ENCODE measurements at regions not wholly inside any gene's neighbourhood (a gene's known extent, or its start where the extent isn't known, plus 50 kb on each side); places are given as distances from the start of the nearest gene placed in this dataset.
"Not testable (repeated sequence)": the region's sequence is repeated elsewhere in the genome, so short reads cannot be mapped to it uniquely, and the experiment has no call there.

GRCh38 chr1:14160781-14161180 lies 437.7 kb upstream of the KAZN start:
- Histone ChIP-seq H3K27me3 (ENCODE audit: control insufficient read depth in 2 of 2, insufficient read depth in 2 of 2, low read length in 2 of 2) (peaks cover 0 to 2% of the 10 kb centered on the region in 2 donors), H3K9me3 (ENCODE audit: control insufficient read depth in 2 of 3, low read length in 3 of 3) (peaks cover 0 to 6% (median 0%) of the 10 kb centered on the region in 3 experiments), H3K4me1 (ENCODE audit: control insufficient read depth in 2 of 2, insufficient read depth in 2 of 2, low read length in 2 of 2) (no peaks in the 10 kb centered on the region), H3K4me3 (ENCODE audit: low read length) (no peak overlapping the region), H3K27ac (ENCODE audit: low read depth, low read length) (no peak overlapping the region), H3K36me3 (ENCODE audit: control insufficient read depth in 2 of 3, insufficient read depth in 3 of 3, low read length in 3 of 3) (no peaks in the 10 kb centered on the region)
- DNase-seq (no peak), ATAC-seq (no peak)
- Mint-ChIP-seq H3K36me3 (peaks cover 0 to 9% (median 0%) of the 10 kb centered on the region in 5 donors), H3K27ac (no peak overlapping the region), H3K4me1 (no peaks in the 10 kb centered on the region), H3K4me3 (no peak overlapping the region), H3K27me3 (peaks cover 0 to 38% (median 6%) of the 10 kb centered on the region in 5 donors), H3K9me3 (peaks cover 5 to 46% (median 18%) of the 10 kb centered on the region in 11 donors)
- POLR2A ChIA-PET: no interaction called here
- intact Hi-C loops (cut with micrococcal nuclease): no loop called here
- CTCF ChIA-PET: no interaction called here

DNA sequence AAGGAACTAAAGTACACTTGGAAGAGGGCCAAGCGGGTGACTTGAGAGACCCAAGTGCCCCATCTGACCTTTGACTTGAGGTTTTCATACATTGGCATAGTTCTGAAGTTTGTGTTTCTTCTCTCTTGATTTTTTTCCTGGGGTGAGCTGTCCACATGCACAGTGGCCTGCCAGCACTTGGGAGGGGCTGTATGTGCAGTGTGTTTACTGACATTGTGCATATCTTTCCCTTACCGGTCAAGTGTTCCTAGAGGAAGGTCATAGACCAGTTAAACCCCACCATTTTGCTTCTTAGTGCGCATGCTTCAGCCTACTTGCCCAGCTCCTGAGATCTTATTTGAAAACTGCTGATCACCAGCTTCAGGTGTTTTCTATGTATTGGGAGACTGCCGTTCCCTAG lies 435.2 kb upstream of the KAZN start:
- H3K36me3 ChIP-seq (ENCODE audit: control insufficient read depth in 2 of 3, insufficient read depth in 3 of 3, low read length in 3 of 3): no peaks in the 10 kb centered on the region
- Mint-ChIP-seq H3K4me3 (no peak overlapping the region), H3K4me1 (no peaks in the 10 kb centered on the region), H3K27me3 (peaks cover 0 to 44% (median 16%) of the 10 kb centered on the region in 5 donors), H3K9me3 (peaks cover 2 to 23% (median 9%) of the 10 kb centered on the region in 11 donors), H3K27ac (no peak overlapping the region), H3K36me3 (peaks cover 0 to 6% (median 0%) of the 10 kb centered on the region in 5 donors)
- H3K4me3 ChIP-seq (ENCODE audit: low read length): no peak overlapping the region
- H3K27me3 ChIP-seq (ENCODE audit: control insufficient read depth in 2 of 2, insufficient read depth in 2 of 2, low read length in 2 of 2): peaks cover 0 to 2% of the 10 kb centered on the region in 2 donors
- no peak for ATAC-seq
- H3K27ac ChIP-seq (ENCODE audit: low read depth, low read length): no peak overlapping the region
- ChIA-PET CTCF (no interaction called here), POLR2A (no interaction called here)
- DNase-seq: no peak
- intact Hi-C loops (cut with micrococcal nuclease): no loop called here
- no peaks in the 10 kb centered on the region for H3K4me1 ChIP-seq (ENCODE audit: control insufficient read depth in 2 of 2, insufficient read depth in 2 of 2, low read length in 2 of 2)
- H3K9me3 ChIP-seq (ENCODE audit: control insufficient read depth in 2 of 3, low read length in 3 of 3): no peaks in the 10 kb centered on the region

DNA sequence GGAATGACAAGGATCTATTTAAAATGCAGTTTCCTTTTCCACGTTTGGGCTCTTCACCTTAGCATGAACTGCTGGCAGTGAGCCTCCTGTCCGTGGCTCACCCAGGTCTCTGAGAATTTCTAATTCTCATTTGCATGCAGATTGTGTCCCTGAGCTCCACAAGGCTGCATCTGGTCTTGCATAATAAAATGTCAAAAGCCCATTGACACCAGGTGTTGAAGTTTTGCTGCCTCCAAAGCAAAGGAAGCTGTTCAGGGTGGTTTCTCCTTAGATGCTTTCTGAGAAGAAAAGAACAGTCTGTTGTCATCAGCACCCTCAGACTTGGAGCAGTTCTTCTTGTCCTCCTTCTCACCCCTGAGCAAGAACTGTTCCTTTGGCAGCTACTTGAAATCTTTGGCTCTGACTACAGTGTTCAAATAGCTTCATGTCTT lies 433.1 kb upstream of the KAZN start:
- no peak for DNase-seq
- Histone ChIP-seq H3K27me3 (ENCODE audit: control insufficient read depth in 2 of 2, insufficient read depth in 2 of 2, low read length in 2 of 2) (peaks cover 0 to 2% of the 10 kb centered on the region in 2 donors), H3K27ac (ENCODE audit: low read depth, low read length) (no peak overlapping the region), H3K36me3 (ENCODE audit: control insufficient read depth in 2 of 3, insufficient read depth in 3 of 3, low read length in 3 of 3) (no peaks in the 10 kb centered on the region), H3K4me3 (ENCODE audit: low read length) (no peak overlapping the region), H3K4me1 (ENCODE audit: control insufficient read depth in 2 of 2, insufficient read depth in 2 of 2, low read length in 2 of 2) (no peaks in the 10 kb centered on the region), H3K9me3 (ENCODE audit: control insufficient read depth in 2 of 3, low read length in 3 of 3) (no peaks in the 10 kb centered on the region)
- peaks cover 0 to 15% (median 6%) of the 10 kb centered on the region in 11 donors for H3K9me3 Mint-ChIP-seq
- ChIA-PET CTCF (no interaction called here), POLR2A (no interaction called here)
- no peaks in the 10 kb centered on the region for H3K4me1 Mint-ChIP-seq
- H3K27ac Mint-ChIP-seq: no peak overlapping the region
- peaks cover 0 to 44% (median 16%) of the 10 kb centered on the region in 5 donors for H3K27me3 Mint-ChIP-seq
- ATAC-seq: no peak
- peaks cover 0 to 5% (median 0%) of the 10 kb centered on the region in 5 donors for H3K36me3 Mint-ChIP-seq
- intact Hi-C loops (cut with micrococcal nuclease): no loop called here
- H3K4me3 Mint-ChIP-seq: no peak overlapping the region

GRCh38 chr1:14167884-14168283 lies 430.6 kb upstream of the KAZN start:
- Mint-ChIP-seq H3K27me3 (peaks cover 0 to 39% (median 13%) of the 10 kb centered on the region in 5 donors), H3K9me3 (peaks cover 0 to 13% (median 6%) of the 10 kb centered on the region in 11 donors), H3K4me1 (no peaks in the 10 kb centered on the region), H3K27ac (no peak overlapping the region), H3K36me3 (peaks cover 0 to 5% (median 0%) of the 10 kb centered on the region in 5 donors), H3K4me3 (no peak overlapping the region)
- Histone ChIP-seq H3K9me3 (ENCODE audit: control insufficient read depth in 2 of 3, low read length in 3 of 3) (no peaks in the 10 kb centered on the region), H3K36me3 (ENCODE audit: control insufficient read depth in 2 of 3, insufficient read depth in 3 of 3, low read length in 3 of 3) (no peaks in the 10 kb centered on the region), H3K4me3 (ENCODE audit: low read length) (no peak overlapping the region), H3K27ac (ENCODE audit: low read depth, low read length) (no peak overlapping the region), H3K4me1 (ENCODE audit: control insufficient read depth in 2 of 2, insufficient read depth in 2 of 2, low read length in 2 of 2) (no peaks in the 10 kb centered on the region), H3K27me3 (ENCODE audit: control insufficient read depth in 2 of 2, insufficient read depth in 2 of 2, low read length in 2 of 2) (no peaks in the 10 kb centered on the region)
- no peak for ATAC-seq
- ChIA-PET POLR2A (no interaction called here), CTCF (interaction anchor here (1.0 kb wide), 1 partner anchor 13 kb away, joined by 4 read pairs; no protein-coding TSS in a partner anchor)
- DNase-seq: no peak
- intact Hi-C loops (cut with micrococcal nuclease): no loop called here

DNA sequence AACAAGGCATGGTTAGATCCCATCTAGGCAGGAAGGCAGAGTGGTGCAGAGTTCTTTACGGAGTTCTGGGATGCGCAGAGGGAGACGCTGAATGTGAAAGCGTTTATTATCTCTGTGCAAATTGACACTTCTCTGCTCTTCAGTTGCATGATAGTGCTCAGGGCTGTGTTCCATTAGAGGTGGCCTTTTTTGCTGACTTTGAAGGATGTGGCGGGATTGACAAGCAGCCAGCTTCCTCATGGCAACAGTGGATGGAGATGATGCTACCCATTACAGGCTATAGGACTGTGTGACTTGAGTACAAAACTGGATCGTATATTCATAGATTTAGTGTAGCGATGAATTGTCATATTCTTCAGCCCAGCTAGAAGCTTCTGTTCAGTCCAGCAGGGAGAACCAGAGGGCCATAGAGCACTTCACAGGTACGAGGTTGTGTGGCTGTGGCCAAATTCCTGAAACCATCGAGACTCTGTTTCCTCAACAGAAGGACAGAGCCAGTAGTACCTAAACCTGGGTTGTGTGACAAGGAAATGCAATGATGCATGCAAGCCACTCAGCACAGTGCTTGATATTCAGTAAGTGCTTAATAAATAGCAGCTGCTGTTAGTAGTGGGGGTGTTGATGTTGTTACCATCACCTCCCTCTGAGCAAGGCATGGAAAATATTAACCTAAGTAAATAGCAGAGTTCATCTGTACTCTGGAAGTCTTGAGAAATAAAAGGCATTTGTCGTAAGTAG lies 430.0 kb upstream of the KAZN start:
- Histone ChIP-seq H3K36me3 (ENCODE audit: control insufficient read depth in 2 of 3, insufficient read depth in 3 of 3, low read length in 3 of 3) (no peaks in the 10 kb centered on the region), H3K9me3 (ENCODE audit: control insufficient read depth in 2 of 3, low read length in 3 of 3) (no peaks in the 10 kb centered on the region), H3K4me3 (ENCODE audit: low read length) (no peak overlapping the region), H3K4me1 (ENCODE audit: control insufficient read depth in 2 of 2, insufficient read depth in 2 of 2, low read length in 2 of 2) (no peaks in the 10 kb centered on the region), H3K27me3 (ENCODE audit: control insufficient read depth in 2 of 2, insufficient read depth in 2 of 2, low read length in 2 of 2) (no peaks in the 10 kb centered on the region), H3K27ac (ENCODE audit: low read depth, low read length) (no peak overlapping the region)
- ChIA-PET POLR2A (no interaction called here), CTCF (interaction anchor here (1.0 kb wide), 1 partner anchor 12 kb away, joined by 4 read pairs; no protein-coding TSS in a partner anchor)
- H3K4me1 Mint-ChIP-seq: no peaks in the 10 kb centered on the region
- peaks cover 0 to 5% (median 0%) of the 10 kb centered on the region in 5 donors for H3K36me3 Mint-ChIP-seq
- intact Hi-C loops (cut with micrococcal nuclease): no loop called here
- H3K27ac Mint-ChIP-seq: no peak overlapping the region
- H3K4me3 Mint-ChIP-seq: no peak overlapping the region
- no peak for DNase-seq
- peaks cover 0 to 11% (median 6%) of the 10 kb centered on the region in 11 donors for H3K9me3 Mint-ChIP-seq
- peaks cover 0 to 33% (median 11%) of the 10 kb centered on the region in 5 donors for H3K27me3 Mint-ChIP-seq
- ATAC-seq: no peak

DNA sequence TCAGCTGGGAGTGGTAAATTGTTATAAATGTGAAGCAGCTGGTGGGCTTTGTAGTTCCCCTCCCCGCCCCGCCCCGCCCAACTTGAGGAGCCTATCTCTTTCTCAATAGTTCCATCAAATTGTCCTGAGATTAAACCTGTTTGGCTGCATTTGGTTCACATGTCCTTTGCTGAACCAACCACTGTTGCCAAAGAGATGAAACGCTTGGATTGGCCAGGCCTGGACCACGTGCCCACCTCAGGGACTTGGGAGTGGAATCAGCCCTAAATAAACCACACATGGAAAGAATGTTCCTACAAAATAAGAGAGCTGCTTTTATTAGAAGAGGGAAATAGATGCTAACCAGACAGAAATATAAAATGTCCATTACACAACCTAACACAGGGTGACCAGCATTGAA lies 424.9 kb upstream of the KAZN start:
- no peaks in the 10 kb centered on the region for H3K27me3 ChIP-seq (ENCODE audit: control insufficient read depth in 2 of 2, insufficient read depth in 2 of 2, low read length in 2 of 2)
- Mint-ChIP-seq H3K9me3 (peaks cover 0 to 11% (median 0%) of the 10 kb centered on the region in 11 donors), H3K4me1 (no peaks in the 10 kb centered on the region), H3K36me3 (no peaks in the 10 kb centered on the region), H3K27me3 (peaks cover 0 to 11% (median 4%) of the 10 kb centered on the region in 5 donors), H3K27ac (no peak overlapping the region), H3K4me3 (no peak overlapping the region)
- H3K9me3 ChIP-seq (ENCODE audit: control insufficient read depth in 2 of 3, low read length in 3 of 3): no peaks in the 10 kb centered on the region
- H3K4me3 ChIP-seq (ENCODE audit: low read length): no peak overlapping the region
- no peak overlapping the region for H3K27ac ChIP-seq (ENCODE audit: low read depth, low read length)
- H3K4me1 ChIP-seq (ENCODE audit: control insufficient read depth in 2 of 2, insufficient read depth in 2 of 2, low read length in 2 of 2): no peaks in the 10 kb centered on the region
- DNase-seq (no peak), ATAC-seq (no peak)
- CTCF ChIA-PET: no interaction called here
- POLR2A ChIA-PET: no interaction called here
- intact Hi-C loops (cut with micrococcal nuclease): no loop called here
- no peaks in the 10 kb centered on the region for H3K36me3 ChIP-seq (ENCODE audit: control insufficient read depth in 2 of 3, insufficient read depth in 3 of 3, low read length in 3 of 3)

- H3K4me3 ChIP-seq (ENCODE audit: low read length): not testable (repeated sequence)
These were observed 420.6 kb upstream of the KAZN start for GRCh38 chr1:14177866-14178265.

More at GRCh38 chr1:14177866-14178265, 420.6 kb upstream of the KAZN start:
- POLR2A ChIA-PET; H3K36me3 Mint-ChIP-seq; CTCF ChIA-PET; H3K9me3 ChIP-seq (ENCODE audit: control insufficient read depth in 2 of 3, low read length in 3 of 3); H3K4me3 Mint-ChIP-seq; H3K9me3 Mint-ChIP-seq; H3K27ac ChIP-seq (ENCODE audit: low read depth, low read length); DNase-seq; intact Hi-C loops (cut with micrococcal nuclease); ATAC-seq; H3K27ac Mint-ChIP-seq; H3K27me3 ChIP-seq (ENCODE audit: control insufficient read depth in 2 of 2, insufficient read depth in 2 of 2, low read length in 2 of 2); H3K4me1 ChIP-seq (ENCODE audit: control insufficient read depth in 2 of 2, insufficient read depth in 2 of 2, low read length in 2 of 2); H3K36me3 ChIP-seq (ENCODE audit: control insufficient read depth in 2 of 3, insufficient read depth in 3 of 3, low read length in 3 of 3): not testable (repeated sequence)
- Mint-ChIP-seq H3K4me1 (peaks cover 0 to 11% (median 0%) of the 10 kb centered on the region in 7 donors), H3K27me3 (peaks cover 17 to 45% (median 33%) of the 10 kb centered on the region in 5 donors)

Data from naive thymus-derived CD4-positive, alpha-beta T cell (primary cell).